ENCODE measurements at regions not wholly inside any gene's neighbourhood (a gene's known extent, or its start where the extent isn't known, plus 50 kb on each side); places are given as distances from the start of the nearest gene placed in this dataset.
"Not testable (repeated sequence)": the region's sequence is repeated elsewhere in the genome, so short reads cannot be mapped to it uniquely, and the experiment has no call there.

GRCh38 chr2:52082646-52083045 is 1050.7 kb upstream of the NRXN1 start:
- DNase-seq (ENCODE audit: low read depth in 4 of 4, low spot score in 1 of 4): no peak

DNA sequence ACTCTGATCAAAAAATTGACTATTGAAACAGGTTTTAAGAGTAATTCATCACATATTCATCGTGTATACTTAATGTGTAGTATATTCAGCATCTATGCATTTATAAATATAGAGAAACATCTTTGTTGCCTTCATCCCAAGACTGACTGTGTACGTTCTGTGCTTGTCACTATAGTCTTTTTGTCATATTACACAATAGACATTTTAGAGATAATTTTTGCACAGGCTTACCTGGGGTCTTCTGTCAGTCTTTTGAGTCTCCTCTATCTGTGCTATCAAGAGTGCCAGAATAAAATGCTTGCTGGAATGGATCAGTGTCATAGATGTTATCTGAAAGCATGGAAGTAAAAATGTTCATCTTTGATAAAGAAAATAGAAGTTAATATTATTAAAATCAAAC is 1047.7 kb upstream of the NRXN1 start:
- DNase-seq (ENCODE audit: low read depth in 4 of 4, low spot score in 1 of 4): no peak

DNA sequence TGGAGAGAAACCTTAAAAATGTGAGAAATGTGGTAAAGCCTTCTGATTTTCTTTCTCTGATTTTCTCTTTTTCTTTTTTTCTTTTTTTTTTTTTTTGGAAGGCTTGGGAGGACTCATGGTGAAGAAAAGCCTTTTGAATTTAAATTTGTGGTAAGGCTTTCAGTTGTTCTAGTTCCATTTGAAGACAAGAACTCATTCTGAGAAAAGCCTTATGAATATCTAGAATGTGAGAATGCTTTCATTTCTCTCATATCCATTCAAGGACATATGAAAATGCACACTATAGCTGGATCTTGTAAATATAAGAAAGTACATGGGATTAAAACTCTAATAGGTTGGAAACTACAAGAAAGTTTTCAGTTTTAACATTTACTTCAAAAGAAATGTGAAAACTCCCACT is 1045.2 kb upstream of the NRXN1 start:
- no peak for DNase-seq (ENCODE audit: low read depth in 4 of 4, low spot score in 1 of 4)

DNA sequence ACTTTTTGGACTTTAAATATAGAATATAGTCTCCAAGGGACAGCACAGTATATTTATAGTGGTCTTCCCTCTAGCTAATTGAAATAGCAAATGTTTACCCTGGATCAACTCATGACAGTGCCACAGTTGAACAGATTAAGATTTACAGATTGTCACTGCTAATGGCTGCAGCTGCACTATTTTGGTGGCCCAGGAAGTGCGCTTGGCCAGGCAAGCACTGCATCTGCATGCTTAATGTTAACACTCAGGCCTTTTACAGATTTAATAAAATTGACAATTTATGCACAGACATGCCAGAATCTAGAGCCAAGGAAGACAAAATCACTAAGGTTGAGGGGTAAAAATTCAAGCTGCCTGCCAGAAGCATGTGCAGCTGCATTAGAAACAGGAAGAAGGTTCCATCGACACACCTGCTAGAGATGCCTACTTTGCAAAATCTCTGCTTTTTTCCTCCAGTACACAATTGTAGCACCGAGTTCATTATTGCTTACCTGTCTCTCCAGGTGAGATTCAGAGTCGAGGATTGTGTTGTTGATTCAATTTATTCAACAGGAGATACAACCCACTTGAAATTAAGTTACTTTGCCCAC is 1042.3 kb upstream of the NRXN1 start:
- DNase-seq (ENCODE audit: low read depth in 4 of 4, low spot score in 1 of 4): no peak

DNA sequence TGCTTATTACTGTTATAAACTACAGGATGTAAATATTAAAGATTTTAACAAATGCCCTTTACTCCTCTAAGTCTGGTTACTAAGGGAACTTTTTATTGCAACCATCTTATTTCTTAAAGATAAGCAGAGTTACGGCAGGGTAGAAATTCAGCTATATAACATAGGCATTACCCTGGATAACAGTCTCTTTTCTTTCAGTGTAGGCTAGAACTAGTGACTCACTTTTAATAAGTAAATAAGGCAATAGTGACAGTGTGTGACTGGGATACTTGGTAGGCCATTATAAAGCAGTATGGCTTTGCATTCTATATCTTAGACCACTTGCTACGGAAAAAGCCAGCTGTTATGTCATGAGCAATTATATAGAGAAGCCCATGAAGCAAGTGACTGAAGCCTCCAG is 1041.0 kb upstream of the NRXN1 start:
- DNase-seq (ENCODE audit: low read depth in 4 of 4, low spot score in 1 of 4): no peak

GRCh38 chr2:52070665-52071064 is 1038.7 kb upstream of the NRXN1 start:
- DNase-seq (ENCODE audit: low read depth in 4 of 4, low spot score in 1 of 4): no peak

DNA sequence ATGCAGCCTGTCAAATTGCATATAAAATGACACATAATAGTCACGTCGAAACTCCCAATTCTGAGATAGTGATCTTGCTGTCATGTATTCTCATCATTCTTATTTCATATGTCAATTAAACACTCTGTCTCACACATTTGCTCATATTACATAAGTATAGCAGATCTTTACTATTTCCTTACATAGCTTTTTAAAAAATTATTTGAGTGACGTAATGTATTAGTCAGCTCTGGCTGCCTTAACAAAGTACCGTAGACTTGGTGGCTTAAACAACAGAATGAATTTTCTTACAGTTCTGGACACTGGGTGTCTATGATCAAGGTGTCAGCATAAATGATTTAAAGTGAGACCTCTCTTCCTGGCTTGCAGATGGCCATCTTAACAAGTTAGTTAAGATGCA is 1032.3 kb upstream of the NRXN1 start:
- DNase-seq (ENCODE audit: low read depth in 4 of 4, low spot score in 1 of 4): no peak

- DNase-seq (ENCODE audit: low read depth in 4 of 4, low spot score in 1 of 4): no peak
These were observed 1022.9 kb upstream of the NRXN1 start for GRCh38 chr2:52054824-52055223.

GRCh38 chr2:52036853-52037252 is 1004.9 kb upstream of the NRXN1 start:
- DNase-seq (ENCODE audit: low read depth in 4 of 4, low spot score in 1 of 4): no peak

- no peak for DNase-seq (ENCODE audit: low read depth in 4 of 4, low spot score in 1 of 4)
These were observed 1004.1 kb upstream of the NRXN1 start for GRCh38 chr2:52036024-52036423.

- DNase-seq (ENCODE audit: low read depth in 4 of 4, low spot score in 1 of 4): no peak
These were observed 1003.5 kb upstream of the NRXN1 start for GRCh38 chr2:52035391-52035790.

DNA sequence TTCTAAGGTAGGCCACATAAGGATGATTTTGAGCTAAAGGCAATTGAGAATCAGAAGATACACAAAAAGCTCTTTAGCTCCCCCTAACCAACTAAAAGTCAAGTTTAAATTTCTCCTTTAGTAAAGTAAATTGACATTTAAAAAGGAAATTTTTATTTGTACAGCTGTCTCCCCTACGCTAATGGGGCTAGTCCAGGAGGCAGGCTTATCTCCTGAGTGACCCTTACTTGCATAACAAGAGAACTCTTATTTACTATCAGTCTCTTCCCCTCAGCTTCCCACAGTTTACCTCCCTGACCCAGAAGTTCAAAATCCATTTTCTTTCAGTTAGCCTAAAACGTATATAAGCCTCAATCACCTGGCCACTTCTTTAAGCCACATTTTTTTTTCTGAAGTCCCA is 1002.8 kb upstream of the NRXN1 start:
- no peak for DNase-seq (ENCODE audit: low read depth in 4 of 4, low spot score in 1 of 4)

- no peak for DNase-seq (ENCODE audit: low read depth in 4 of 4, low spot score in 1 of 4)
These were observed 990.1 kb upstream of the NRXN1 start for GRCh38 chr2:52022006-52022405.

DNA sequence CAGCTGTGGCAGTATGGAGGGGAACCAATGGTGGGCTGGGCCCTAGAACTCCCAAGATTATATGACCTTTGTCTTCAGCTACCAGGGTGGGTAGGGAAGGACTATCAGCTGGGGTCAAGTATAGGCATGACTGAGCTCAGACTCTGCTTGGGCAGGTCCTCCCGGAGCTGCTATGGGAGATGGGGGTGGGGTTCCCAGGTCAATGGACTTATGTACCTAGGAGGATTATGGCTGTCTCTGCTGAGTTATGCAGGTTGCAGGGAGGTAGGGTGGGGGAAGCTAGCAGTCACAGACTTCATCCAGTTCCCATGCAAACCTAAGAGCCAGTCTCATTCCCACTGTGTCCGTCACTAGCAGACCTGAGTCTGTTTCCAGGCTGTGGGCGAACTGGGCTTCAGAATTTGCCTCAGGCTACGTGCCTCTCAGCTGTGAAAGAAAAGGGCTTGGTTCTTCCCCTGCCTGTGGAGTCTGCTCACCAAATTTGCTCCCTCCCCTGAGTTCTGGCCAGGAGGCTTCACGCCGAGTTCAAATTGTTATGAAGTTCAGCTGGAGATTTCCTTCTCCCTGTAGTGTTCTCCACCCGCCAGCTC is 985.8 kb upstream of the NRXN1 start:
- no peak for DNase-seq (ENCODE audit: low read depth in 4 of 4, low spot score in 1 of 4)

GRCh38 chr2:52006821-52007366 is 975.0 kb upstream of the NRXN1 start:
- not testable (repeated sequence) for DNase-seq (ENCODE audit: low read depth in 4 of 4, low spot score in 1 of 4)

- no peak for DNase-seq (ENCODE audit: low read depth in 4 of 4, low spot score in 1 of 4)
These were observed 968.4 kb upstream of the NRXN1 start for GRCh38 chr2:52000151-52000855.

DNA sequence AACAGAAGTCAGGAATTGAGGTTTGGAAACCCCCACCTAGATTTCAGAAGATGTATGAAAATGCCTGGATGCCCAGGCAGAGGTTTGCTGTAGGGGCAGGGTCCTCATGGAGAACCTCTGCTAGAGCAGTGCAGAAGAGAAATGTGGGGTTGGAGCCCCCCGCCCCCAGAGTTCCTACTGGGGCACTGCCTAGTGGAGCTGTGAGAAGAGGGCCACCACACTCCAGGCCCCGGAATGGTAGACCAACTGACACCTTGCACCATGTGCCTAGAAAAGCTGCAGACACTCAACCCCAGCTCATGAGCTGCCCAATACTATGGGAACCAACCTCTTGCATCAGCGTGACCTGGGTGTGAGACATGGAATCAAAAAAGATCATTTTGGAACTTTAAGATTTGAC is 967.0 kb upstream of the NRXN1 start:
- DNase-seq (ENCODE audit: low read depth in 4 of 4, low spot score in 1 of 4): no peak

GRCh38 chr2:51997571-51997970 is 965.6 kb upstream of the NRXN1 start:
- no peak for DNase-seq (ENCODE audit: low read depth in 4 of 4, low spot score in 1 of 4)

GRCh38 chr2:51995293-51995692 is 963.4 kb upstream of the NRXN1 start:
- no peak for DNase-seq (ENCODE audit: low read depth in 4 of 4, low spot score in 1 of 4)

- no peak for DNase-seq (ENCODE audit: low read depth in 4 of 4, low spot score in 1 of 4)
These were observed 962.3 kb upstream of the NRXN1 start for GRCh38 chr2:51994123-51994763.

GRCh38 chr2:51990684-51991083 is 958.8 kb upstream of the NRXN1 start:
- no peak for DNase-seq (ENCODE audit: low read depth in 4 of 4, low spot score in 1 of 4)

DNA sequence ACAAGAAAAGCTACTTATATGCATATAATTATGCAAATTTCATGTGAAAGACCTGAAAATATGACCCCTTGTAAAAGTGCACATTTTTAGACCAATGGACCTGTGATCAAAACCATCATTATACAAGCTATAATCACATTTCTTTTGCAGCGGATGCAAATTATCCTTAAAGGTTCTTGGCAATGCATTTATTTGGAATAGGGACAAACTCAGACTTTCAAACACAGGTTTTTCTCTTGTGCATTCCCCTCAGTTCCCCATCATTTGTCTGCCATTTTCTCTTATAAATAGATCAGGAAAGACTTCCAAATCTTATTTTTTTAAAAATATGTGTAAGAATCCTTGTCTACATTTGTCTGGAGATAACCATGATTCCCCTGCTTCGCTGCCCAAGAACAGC is 954.2 kb upstream of the NRXN1 start:
- DNase-seq (ENCODE audit: low read depth in 4 of 4, low spot score in 1 of 4): no peak

Data from stimulated activated CD4-positive, alpha-beta T cell treated with anti-CD3 and anti-CD28 coated beads, Interleukin-1b, Interleukin-23, amount 100 ng/mL, for 24 hours (primary cell).